GM21390 (cell line): ENCODE measurements at regions not wholly inside any gene's neighbourhood (a gene's known extent, or its start where the extent isn't known, plus 50 kb on each side); places are given as distances from the start of the nearest gene placed in this dataset.
A peak's percentile ranks its signal among the peaks of the same experiment; 100 is the strongest.

Experiments used
- ATAC-seq: cut with Tn5 transposase; IDR thresholded peaks from one replicate; pipeline ENCODE4 v1.9.1; 2021; ENCODE audit not compliant: unreplicated experiment

GRCh38 chr10:117427356-117427755, 52.1 kb upstream of the PDZD8 start:
- no peak for ATAC-seq

DNA sequence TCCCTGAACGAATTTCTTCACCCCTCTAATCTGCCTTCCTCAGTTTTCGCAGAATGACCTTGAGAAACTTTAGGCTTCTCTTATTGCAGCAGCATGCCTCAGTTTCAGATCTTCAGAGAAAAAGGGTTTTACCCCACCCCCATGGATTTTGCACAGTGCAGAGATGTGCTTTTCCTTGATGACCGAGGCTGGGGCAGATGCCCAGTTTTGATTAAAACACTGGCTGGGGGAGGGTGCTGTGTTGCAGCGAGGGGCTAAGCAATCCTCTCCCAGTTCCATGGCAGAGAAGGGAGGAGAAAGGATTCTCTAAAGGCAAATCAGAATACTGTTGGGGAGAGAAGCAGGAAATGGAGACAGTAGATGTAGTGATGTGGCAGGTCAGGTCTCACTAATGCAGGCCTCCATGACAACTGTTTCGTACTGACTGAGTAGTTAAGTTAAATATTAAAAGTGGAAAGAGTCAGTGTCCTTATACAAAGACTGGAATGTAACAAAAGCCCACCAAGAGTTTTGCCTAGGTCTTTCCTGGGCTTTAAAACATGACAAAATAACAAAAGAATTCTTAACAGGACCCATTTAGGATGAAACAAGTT, 50.8 kb upstream of the PDZD8 start:
- peak; percentile 54 for ATAC-seq

DNA sequence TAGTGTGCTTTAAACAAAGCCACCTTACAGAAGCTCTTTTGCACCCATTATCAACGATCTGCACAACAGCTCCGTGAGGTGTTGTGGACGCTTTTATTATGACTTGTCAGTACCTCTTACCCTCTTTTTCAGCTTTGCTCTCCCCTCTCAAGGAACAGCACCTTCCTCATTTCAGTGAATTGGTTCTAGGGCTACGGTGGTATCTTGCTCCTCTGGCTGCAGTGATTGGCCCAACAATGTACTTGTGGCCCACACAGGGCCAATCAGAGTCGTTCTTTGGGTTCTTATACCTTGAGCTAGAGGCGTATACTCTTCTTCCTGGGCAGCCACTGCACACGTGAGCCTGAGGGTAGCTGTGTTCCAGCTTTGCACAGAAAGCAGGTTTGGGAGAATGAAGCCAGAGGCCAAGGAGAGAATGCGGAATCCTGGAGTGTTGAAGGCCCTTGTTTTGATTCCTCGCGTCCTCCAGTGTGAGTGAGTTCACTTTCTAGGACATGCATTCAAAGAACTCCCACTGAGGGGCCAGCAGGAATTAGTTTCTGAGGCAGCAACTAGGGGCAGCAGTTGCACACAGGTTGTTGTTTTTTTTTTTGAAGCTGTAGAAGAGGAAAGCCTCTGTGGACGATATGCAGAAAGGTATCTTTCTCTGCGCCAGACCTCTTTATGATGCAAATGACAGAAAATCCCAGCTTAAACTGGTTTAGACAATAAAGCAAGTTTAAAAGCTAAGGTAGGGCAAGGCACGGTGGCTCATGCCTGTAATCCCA, 49.8 kb upstream of the PDZD8 start:
- ATAC-seq: no peak
